ENCODE measurements at regions not wholly inside any gene's neighbourhood (a gene's known extent, or its start where the extent isn't known, plus 50 kb on each side); places are given as distances from the start of the nearest gene placed in this dataset.

DNA sequence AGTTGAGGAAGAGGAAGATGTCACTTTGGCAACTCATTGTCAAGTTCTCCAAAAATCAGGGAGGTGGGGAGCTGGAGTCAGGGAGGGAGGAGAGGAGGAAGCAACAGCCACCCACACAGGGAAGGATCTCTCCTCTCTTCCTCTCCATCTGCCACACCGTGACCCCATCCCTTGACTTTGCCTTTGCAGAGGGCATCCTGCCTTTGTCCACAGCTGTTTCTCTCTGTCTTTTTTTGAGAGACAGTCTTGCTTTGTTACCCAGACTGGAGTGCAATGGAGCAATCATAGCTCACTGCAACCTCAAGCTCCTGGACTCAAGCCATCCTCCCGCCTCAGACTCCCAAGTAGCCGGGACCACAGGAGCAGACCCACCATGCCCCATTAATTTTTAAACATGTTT lies 276.0 kb downstream of the SHOX start:
- H2BK5ac ChIP-seq (ENCODE audit: low read length): no peak overlapping the region
- H2AFZ ChIP-seq (ENCODE audit: low read length): no peak overlapping the region
- H3K23ac ChIP-seq (ENCODE audit: low read depth, low read length, poor library complexity): no peak overlapping the region
- no peaks in the 10 kb centered on the region for H3K27me3 ChIP-seq (ENCODE audit: control insufficient read depth in 3 of 3, insufficient read depth in 3 of 3, low read depth in 1 of 3, low read length in 3 of 3)
- H3K4me3 ChIP-seq (ENCODE audit: low read length in 2 of 2): no peak overlapping the region
- WGBS, 2 donors (ENCODE audit: extremely low coverage in 2 of 2, insufficient read length in 2 of 2, insufficient replicate concordance in 1 of 2): no CpG with 5 or more reads among the region's 3 CpGs
- H3K9ac ChIP-seq (ENCODE audit: low read depth, low read length, poor library complexity): no peak overlapping the region
- H3K27ac ChIP-seq (replicated peaks; ENCODE audit: low read length): no peak overlapping the region
- peak overlapping the region; percentile 30 for H2BK12ac ChIP-seq (ENCODE audit: low read length)
- H3K14ac ChIP-seq (ENCODE audit: low read length): no peak overlapping the region
- no peak overlapping the region for H3K4ac ChIP-seq (ENCODE audit: low read length)
- H4K8ac ChIP-seq (ENCODE audit: low read depth, low read length): no peak overlapping the region
- no peak overlapping the region for H3K18ac ChIP-seq (ENCODE audit: low read length)
- H2BK15ac ChIP-seq (ENCODE audit: low read length): no peak overlapping the region
- H3K9me3 ChIP-seq (replicated peaks in 1 of 2; ENCODE audit: control insufficient read depth in 2 of 2, insufficient read depth in 1 of 2, low read depth in 1 of 2, low read length in 2 of 2): no peaks in the 10 kb centered on the region
- H2AK5ac ChIP-seq (ENCODE audit: low read depth, low read length): no peak overlapping the region
- no peak for DNase-seq (ENCODE audit: low spot score)
- no peak overlapping the region for H4K91ac ChIP-seq (ENCODE audit: low read depth, low read length, poor library complexity)
- H3K79me1 ChIP-seq (ENCODE audit: low read depth, low read length): no peaks in the 10 kb centered on the region
- H3K4me2 ChIP-seq (ENCODE audit: insufficient read depth, low read length, poor library complexity, severe bottlenecking): no peak overlapping the region
- H3K4me1 ChIP-seq (ENCODE audit: control insufficient read depth in 2 of 2, insufficient read depth in 1 of 2, low read depth in 1 of 2, low read length in 2 of 2): no peaks in the 10 kb centered on the region
- no peak overlapping the region for H2BK120ac ChIP-seq (ENCODE audit: low read depth, low read length)
- H3K36me3 ChIP-seq (replicated peaks in 1 of 2; ENCODE audit: control insufficient read depth in 2 of 2, insufficient read depth in 2 of 2, low read length in 2 of 2): no peaks in the 10 kb centered on the region

DNA sequence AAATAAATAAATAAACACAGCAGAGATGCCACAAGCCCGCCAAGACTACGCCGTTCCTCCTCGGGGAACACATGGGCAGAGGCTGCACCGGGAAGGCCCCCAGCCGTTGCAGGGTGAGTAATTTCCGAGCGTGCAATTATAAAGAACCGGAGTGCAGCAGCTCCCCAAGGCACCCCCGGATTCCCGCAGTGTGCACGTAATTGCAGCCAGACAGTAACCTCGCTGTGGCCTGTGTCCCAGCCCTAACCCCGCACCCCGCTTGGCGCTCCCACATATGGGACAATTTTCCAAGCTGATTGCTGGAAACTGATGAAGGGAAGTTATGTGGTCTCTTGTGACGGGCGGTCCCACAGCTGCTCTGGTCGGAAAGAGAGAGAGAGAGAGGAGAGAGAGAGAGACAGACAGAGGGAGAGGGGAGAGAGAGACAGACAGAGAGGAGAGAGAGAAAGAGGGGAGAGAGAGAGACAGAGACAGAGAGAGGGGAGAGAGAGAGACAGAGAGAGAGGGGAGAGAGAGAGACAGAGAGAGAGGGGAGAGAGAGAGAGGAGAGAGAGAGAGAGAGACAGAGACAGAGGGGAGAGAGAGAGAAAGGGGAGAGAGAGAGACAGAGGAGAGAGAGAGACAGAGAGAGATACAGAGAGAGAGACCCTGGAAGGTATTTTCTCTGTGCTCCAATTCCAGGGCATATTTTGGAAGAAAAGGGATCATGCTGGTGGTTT lies 275.4 kb downstream of the SHOX start:
- H3K27ac ChIP-seq (replicated peaks; ENCODE audit: low read length): no peak overlapping the region
- no peaks in the 10 kb centered on the region for H3K79me1 ChIP-seq (ENCODE audit: low read depth, low read length)
- no peak overlapping the region for H3K4me2 ChIP-seq (ENCODE audit: insufficient read depth, low read length, poor library complexity, severe bottlenecking)
- no peak for DNase-seq (ENCODE audit: low spot score)
- no peaks in the 10 kb centered on the region for H3K9me3 ChIP-seq (replicated peaks in 1 of 2; ENCODE audit: control insufficient read depth in 2 of 2, insufficient read depth in 1 of 2, low read depth in 1 of 2, low read length in 2 of 2)
- H3K23ac ChIP-seq (ENCODE audit: low read depth, low read length, poor library complexity): no peak overlapping the region
- H3K14ac ChIP-seq (ENCODE audit: low read length): no peak overlapping the region
- no peak overlapping the region for H2AK5ac ChIP-seq (ENCODE audit: low read depth, low read length)
- no peaks in the 10 kb centered on the region for H3K36me3 ChIP-seq (replicated peaks in 1 of 2; ENCODE audit: control insufficient read depth in 2 of 2, insufficient read depth in 2 of 2, low read length in 2 of 2)
- no peak overlapping the region for H2AFZ ChIP-seq (ENCODE audit: low read length)
- no peak overlapping the region for H3K18ac ChIP-seq (ENCODE audit: low read length)
- no peak overlapping the region for H3K9ac ChIP-seq (ENCODE audit: low read depth, low read length, poor library complexity)
- H4K91ac ChIP-seq (ENCODE audit: low read depth, low read length, poor library complexity): no peak overlapping the region
- peak overlapping the region; percentile 30 for H2BK12ac ChIP-seq (ENCODE audit: low read length)
- no peak overlapping the region for H2BK120ac ChIP-seq (ENCODE audit: low read depth, low read length)
- no peaks in the 10 kb centered on the region for H3K4me1 ChIP-seq (ENCODE audit: control insufficient read depth in 2 of 2, insufficient read depth in 1 of 2, low read depth in 1 of 2, low read length in 2 of 2)
- no peak overlapping the region for H2BK15ac ChIP-seq (ENCODE audit: low read length)
- no CpG with 5 or more reads among the region's 19 CpGs for WGBS, 2 donors (ENCODE audit: extremely low coverage in 2 of 2, insufficient read length in 2 of 2, insufficient replicate concordance in 1 of 2)
- no peaks in the 10 kb centered on the region for H3K27me3 ChIP-seq (ENCODE audit: control insufficient read depth in 3 of 3, insufficient read depth in 3 of 3, low read depth in 1 of 3, low read length in 3 of 3)
- H4K8ac ChIP-seq (ENCODE audit: low read depth, low read length): no peak overlapping the region
- no peak overlapping the region for H3K4me3 ChIP-seq (ENCODE audit: low read length in 2 of 2)
- no peak overlapping the region for H2BK5ac ChIP-seq (ENCODE audit: low read length)
- H3K4ac ChIP-seq (ENCODE audit: low read length): no peak overlapping the region

DNA sequence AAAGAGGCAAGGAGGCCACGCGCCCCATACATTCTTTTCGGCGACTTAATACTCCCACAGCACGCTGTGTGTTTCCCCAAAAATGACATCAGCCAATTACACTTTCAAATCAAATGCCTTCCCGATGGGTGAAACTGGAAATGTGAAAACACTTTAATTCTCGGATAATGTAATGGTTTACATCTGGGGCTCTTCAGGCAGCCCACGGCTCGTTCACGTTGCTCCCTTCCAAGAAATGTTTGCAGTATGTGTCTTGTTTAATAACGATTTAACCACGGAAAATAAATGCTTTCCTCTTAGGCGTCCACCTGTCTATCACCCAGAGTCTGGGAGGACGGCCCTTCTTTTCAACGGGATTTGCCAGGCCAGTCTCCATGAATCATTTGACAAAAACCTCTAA lies 272.5 kb downstream of the SHOX start:
- Histone ChIP-seq H3K14ac (ENCODE audit: low read length) (no peak overlapping the region), H3K18ac (ENCODE audit: low read length) (no peak overlapping the region), H4K8ac (ENCODE audit: low read depth, low read length) (no peak overlapping the region), H3K4me1 (ENCODE audit: control insufficient read depth in 2 of 2, insufficient read depth in 1 of 2, low read depth in 1 of 2, low read length in 2 of 2) (no peaks in the 10 kb centered on the region), H2BK12ac (ENCODE audit: low read length) (no peak overlapping the region), H2AK5ac (ENCODE audit: low read depth, low read length) (no peak overlapping the region), H3K9ac (ENCODE audit: low read depth, low read length, poor library complexity) (no peak overlapping the region), H3K4me3 (ENCODE audit: low read length in 2 of 2) (no peak overlapping the region), H3K4me2 (ENCODE audit: insufficient read depth, low read length, poor library complexity, severe bottlenecking) (no peak overlapping the region), H3K9me3 (replicated peaks in 1 of 2; ENCODE audit: control insufficient read depth in 2 of 2, insufficient read depth in 1 of 2, low read depth in 1 of 2, low read length in 2 of 2) (no peaks in the 10 kb centered on the region), H3K27ac (replicated peaks; ENCODE audit: low read length) (no peak overlapping the region), H2BK120ac (ENCODE audit: low read depth, low read length) (no peak overlapping the region), H3K23ac (ENCODE audit: low read depth, low read length, poor library complexity) (no peak overlapping the region), H3K36me3 (replicated peaks in 1 of 2; ENCODE audit: control insufficient read depth in 2 of 2, insufficient read depth in 2 of 2, low read length in 2 of 2) (no peaks in the 10 kb centered on the region), H3K27me3 (ENCODE audit: control insufficient read depth in 3 of 3, insufficient read depth in 3 of 3, low read depth in 1 of 3, low read length in 3 of 3) (no peaks in the 10 kb centered on the region), H3K79me1 (ENCODE audit: low read depth, low read length) (no peaks in the 10 kb centered on the region), H2BK15ac (ENCODE audit: low read length) (no peak overlapping the region), H3K4ac (ENCODE audit: low read length) (no peak overlapping the region), H4K91ac (ENCODE audit: low read depth, low read length, poor library complexity) (no peak overlapping the region), H2AFZ (ENCODE audit: low read length) (no peak overlapping the region), H2BK5ac (ENCODE audit: low read length) (no peak overlapping the region)
- DNase-seq (ENCODE audit: low spot score): no peak
- WGBS, 2 donors (ENCODE audit: extremely low coverage in 2 of 2, insufficient read length in 2 of 2, insufficient replicate concordance in 1 of 2): no CpG with 5 or more reads among the region's 15 CpGs

DNA sequence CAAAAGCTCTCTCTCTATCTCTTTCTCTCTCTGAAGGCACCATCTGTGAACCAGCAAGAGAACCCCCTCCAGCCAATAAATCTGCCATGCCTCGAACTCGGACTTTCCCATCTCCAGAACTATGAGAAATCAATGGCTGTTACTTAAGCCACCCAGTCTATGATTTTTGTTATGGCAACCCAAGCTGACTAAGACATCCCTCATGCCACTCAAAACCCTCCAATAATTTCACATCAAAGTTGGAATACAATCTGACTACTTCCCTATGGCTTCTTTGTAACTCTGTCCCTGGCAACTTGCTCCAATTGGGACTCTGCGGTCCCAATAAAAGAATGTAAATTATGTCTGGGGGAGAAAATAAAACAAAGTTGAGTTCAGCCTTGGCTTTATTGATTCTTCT lies 265.7 kb downstream of the SHOX start:
- Histone ChIP-seq H3K4me1 (ENCODE audit: control insufficient read depth in 2 of 2, insufficient read depth in 1 of 2, low read depth in 1 of 2, low read length in 2 of 2) (no peaks in the 10 kb centered on the region), H2AK5ac (ENCODE audit: low read depth, low read length) (no peak overlapping the region), H2BK5ac (ENCODE audit: low read length) (no peak overlapping the region), H2BK120ac (ENCODE audit: low read depth, low read length) (no peak overlapping the region), H2BK15ac (ENCODE audit: low read length) (no peak overlapping the region), H3K4me3 (ENCODE audit: low read length in 2 of 2) (no peak overlapping the region), H3K27me3 (ENCODE audit: control insufficient read depth in 3 of 3, insufficient read depth in 3 of 3, low read depth in 1 of 3, low read length in 3 of 3) (no peaks in the 10 kb centered on the region), H2AFZ (ENCODE audit: low read length) (no peak overlapping the region), H3K14ac (ENCODE audit: low read length) (no peak overlapping the region), H2BK12ac (ENCODE audit: low read length) (no peak overlapping the region), H4K8ac (ENCODE audit: low read depth, low read length) (no peak overlapping the region), H3K23ac (ENCODE audit: low read depth, low read length, poor library complexity) (no peak overlapping the region), H3K27ac (replicated peaks; ENCODE audit: low read length) (no peak overlapping the region), H3K36me3 (replicated peaks in 1 of 2; ENCODE audit: control insufficient read depth in 2 of 2, insufficient read depth in 2 of 2, low read length in 2 of 2) (no peaks in the 10 kb centered on the region), H3K18ac (ENCODE audit: low read length) (no peak overlapping the region), H3K79me1 (ENCODE audit: low read depth, low read length) (no peaks in the 10 kb centered on the region), H3K9me3 (replicated peaks in 1 of 2; ENCODE audit: control insufficient read depth in 2 of 2, insufficient read depth in 1 of 2, low read depth in 1 of 2, low read length in 2 of 2) (peaks cover 0 to 2% of the 10 kb centered on the region in 2 donors), H4K91ac (ENCODE audit: low read depth, low read length, poor library complexity) (no peak overlapping the region), H3K4me2 (ENCODE audit: insufficient read depth, low read length, poor library complexity, severe bottlenecking) (no peak overlapping the region), H3K9ac (ENCODE audit: low read depth, low read length, poor library complexity) (no peak overlapping the region), H3K4ac (ENCODE audit: low read length) (no peak overlapping the region)
- DNase-seq (ENCODE audit: low spot score): no peak
- WGBS, 2 donors (ENCODE audit: extremely low coverage in 2 of 2, insufficient read length in 2 of 2, insufficient replicate concordance in 1 of 2): no CpG with 5 or more reads among the region's 3 CpGs
